WTC11 (cell line): ENCODE measurements at regions not wholly inside any gene's neighbourhood (a gene's known extent, or its start where the extent isn't known, plus 50 kb on each side); places are given as distances from the start of the nearest gene placed in this dataset.

ENCODE experiments used
- ATF2 ChIP-seq: sonication (generic); formaldehyde crosslinking; IDR thresholded peaks from 2 replicates; pipeline ENCODE4 v1.8.1; 2022; ENCODE audit warnings: low read depth, missing genetic modification reagents, borderline replicate concordance
- CREB1 ChIP-seq: sonication (generic); formaldehyde crosslinking; IDR thresholded peaks from 2 replicates; pipeline ENCODE4 v1.8.0; 2023; ENCODE audit warnings: mild to moderate bottlenecking, missing genetic modification reagents
- CTCF ChIP-seq: fragments of 200-600 bp; IDR thresholded peaks from 2 replicates; pipeline ENCODE4 v1.8.0; 2022; ENCODE audit warnings: antibody characterized with exemption
- GRHL2 ChIP-seq: fragments of 250-450 bp; sonication (Bioruptor Pico); IDR thresholded peaks from 2 replicates; pipeline ENCODE4 v1.8.0; 2022; ENCODE audit warnings: mild to moderate bottlenecking, moderate library complexity; ENCODE audit not compliant: insufficient replicate concordance, severe bottlenecking
- IRF2 ChIP-seq: sonication (generic); formaldehyde crosslinking; IDR thresholded peaks from 2 replicates; pipeline ENCODE4 v1.8.0; 2022; ENCODE audit warnings: low read depth, missing genetic modification reagents, borderline replicate concordance
- MAX ChIP-seq: sonication (generic); formaldehyde crosslinking; IDR thresholded peaks from 2 replicates; pipeline ENCODE4 v1.8.0; 2022; ENCODE audit warnings: mild to moderate bottlenecking, missing genetic modification reagents
- NR2C2 ChIP-seq: sonication (generic); formaldehyde crosslinking; IDR thresholded peaks from 2 replicates; pipeline ENCODE4 v1.8.0; 2022; ENCODE audit warnings: mild to moderate bottlenecking, missing genetic modification reagents
- NR3C1 ChIP-seq: sonication (generic); formaldehyde crosslinking; conservative IDR thresholded peaks from 2 replicates; pipeline ENCODE4 v1.8.1; 2023; ENCODE audit warnings: low read depth, mild to moderate bottlenecking, missing genetic modification reagents
- OVOL2 ChIP-seq: fragments of 250-450 bp; sonication (Bioruptor Pico); IDR thresholded peaks from 2 replicates; pipeline ENCODE4 v1.9.0; 2021; ENCODE audit warnings: mild to moderate bottlenecking, borderline replicate concordance
- SP1 ChIP-seq: sonication (generic); formaldehyde crosslinking; conservative IDR thresholded peaks from 2 replicates; pipeline ENCODE4 v1.8.1; 2022; ENCODE audit warnings: missing genetic modification reagents
- TEAD4 ChIP-seq: sonication (generic); formaldehyde crosslinking; IDR thresholded peaks from 2 replicates; pipeline ENCODE4 v1.8.0; 2022; ENCODE audit warnings: mild to moderate bottlenecking, missing genetic modification reagents
- ZBTB43 ChIP-seq: sonication (generic); formaldehyde crosslinking; IDR thresholded peaks from 2 replicates; pipeline ENCODE4 v1.8.1; 2023; ENCODE audit warnings: mild to moderate bottlenecking, missing genetic modification reagents
- ZNF138 ChIP-seq: sonication (generic); formaldehyde crosslinking; conservative IDR thresholded peaks from 2 replicates; pipeline ENCODE4 v1.8.1; 2022; ENCODE audit warnings: mild to moderate bottlenecking, moderate library complexity, missing genetic modification reagents
- ZNF416 ChIP-seq: fragments of 250-450 bp; sonication (Bioruptor Pico); IDR thresholded peaks from 2 replicates; pipeline ENCODE4 v1.9.0; 2021; ENCODE audit warnings: mild to moderate bottlenecking, inconsistent platforms

DNA sequence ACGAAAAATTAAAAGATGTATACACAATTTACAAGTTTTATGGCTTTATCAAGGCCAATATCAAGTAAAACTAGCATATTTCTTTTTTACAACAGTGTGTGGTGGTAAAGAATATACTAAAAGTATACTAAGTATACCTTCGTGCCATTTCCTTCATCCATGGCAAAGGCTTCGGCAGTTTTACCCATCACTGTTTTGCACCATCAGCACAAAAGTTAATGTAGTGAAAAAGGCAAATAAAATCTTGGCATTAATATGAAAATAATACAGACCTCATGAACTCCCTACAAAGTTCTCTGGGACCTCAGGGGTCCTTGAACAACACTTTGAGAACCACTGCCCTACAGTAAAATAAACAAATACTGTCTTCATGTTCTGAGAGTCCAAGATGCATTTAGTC is 312.3 kb upstream of the NREP start:
- no peak for TF ChIP-seq CTCF
- no peak for TF ChIP-seq GRHL2 (CRISPR knock-in tag)
- TF ChIP-seq ATF2 (CRISPR knock-in tag), result no peak
- no peak for TF ChIP-seq SP1
- no peak for TF ChIP-seq NR3C1
- no peak for TF ChIP-seq ZBTB43
- TF ChIP-seq OVOL2 (CRISPR knock-in tag), result no peak
- no peak for TF ChIP-seq ZNF416 (CRISPR knock-in tag)
- TF ChIP-seq TEAD4, result no peak
- TF ChIP-seq MAX (CRISPR knock-in tag), result no peak
- no peak for TF ChIP-seq IRF2 (CRISPR knock-in tag)
- no peak for TF ChIP-seq CREB1 (CRISPR knock-in tag)
- TF ChIP-seq ZNF138 (CRISPR knock-in tag), result no peak
- no peak for TF ChIP-seq NR2C2 (CRISPR knock-in tag)
